GM23338 (cell line): ENCODE measurements at regions not wholly inside any gene's neighbourhood (a gene's known extent, or its start where the extent isn't known, plus 50 kb on each side); places are given as distances from the start of the nearest gene placed in this dataset.

Experiments
- ATAC-seq: fragments of 200-7000 bp; cut with Tn5 transposase; 3 replicates; pipeline ENCODE4 v1.9.1; 2020
- DNase-seq: peaks from one replicate; pipeline ENCODE4 v3.0.0-alpha.2; 2015; ENCODE audit warnings: low spot score
- H2AFZ ChIP-seq: fragments of 200-600 bp; sonication (generic); 2 replicates; pipeline ENCODE4 v1.8.0; 2016; ENCODE audit warnings: antibody characterized with exemption, mild to moderate bottlenecking, moderate library complexity
- H3F3A ChIP-seq: fragments of 200-600 bp; sonication (generic); replicated peaks from 2 replicates; pipeline ENCODE4 v1.8.0; 2017; ENCODE audit warnings: antibody characterized with exemption, mixed run types, low read depth
- H3K27ac ChIP-seq: fragments of 200-600 bp; sonication (generic); 2 replicates; pipeline ENCODE4 v1.6.1; 2016; ENCODE audit warnings: low read depth
- H3K27me3 ChIP-seq: fragments of 200-600 bp; sonication (generic); 2 replicates; pipeline ENCODE4 v1.8.0; 2016; ENCODE audit warnings: mild to moderate bottlenecking, mixed run types, moderate library complexity; ENCODE audit not compliant: insufficient read depth
- H3K36me3 ChIP-seq: fragments of 200-600 bp; sonication (generic); 2 replicates; pipeline ENCODE4 v1.8.0; 2016; ENCODE audit warnings: mild to moderate bottlenecking; ENCODE audit not compliant: insufficient read depth
- H3K4me1 ChIP-seq: fragments of 200-600 bp; sonication (generic); 2 replicates; pipeline ENCODE4 v1.8.0; 2016; ENCODE audit warnings: mild to moderate bottlenecking, moderate library complexity; ENCODE audit not compliant: insufficient read depth
- H3K4me2 ChIP-seq: fragments of 200-600 bp; sonication (generic); 2 replicates; pipeline ENCODE4 v1.7.1; 2017; ENCODE audit warnings: mixed run types
- H3K4me3 ChIP-seq: fragments of 200-600 bp; sonication (generic); 2 replicates; pipeline ENCODE4 v1.6.1; 2016; ENCODE audit warnings: mixed run types
- H3K79me2 ChIP-seq: fragments of 200-600 bp; sonication (generic); replicated peaks from 2 replicates; pipeline ENCODE4 v1.8.0; 2017; ENCODE audit warnings: mild to moderate bottlenecking; ENCODE audit not compliant: insufficient read depth
- H3K9me2 ChIP-seq: fragments of 200-600 bp; sonication (generic); 2 replicates; pipeline ENCODE4 v1.8.0; 2017; ENCODE audit not compliant: insufficient read depth
- H4K20me1 ChIP-seq: fragments of 200-600 bp; sonication (generic); replicated peaks from 2 replicates; pipeline ENCODE4 v1.8.0; 2017; ENCODE audit warnings: mild to moderate bottlenecking; ENCODE audit not compliant: insufficient read depth
- H3K27ac Mint-ChIP-seq: 2 replicates; pipeline ENCODE4 v1.8.0; 2020; ENCODE audit warnings: inconsistent platforms, mild to moderate bottlenecking, moderate library complexity, mixed read lengths
- H3K27me3 Mint-ChIP-seq: 3 replicates; pipeline ENCODE4 v1.8.0; 2022; ENCODE audit warnings: low read depth, mild to moderate bottlenecking, moderate library complexity, mixed read lengths, inconsistent platforms; ENCODE audit not compliant: insufficient read depth, poor library complexity
- H3K36me3 Mint-ChIP-seq: 3 replicates; pipeline ENCODE4 v1.8.0; 2021; ENCODE audit warnings: low read depth, mild to moderate bottlenecking, inconsistent platforms, moderate library complexity, mixed read lengths
- H3K4me1 Mint-ChIP-seq: 3 replicates; pipeline ENCODE4 v1.8.0; 2020; ENCODE audit warnings: mild to moderate bottlenecking, inconsistent platforms, mixed read lengths
- H3K4me3 Mint-ChIP-seq: 3 replicates; pipeline ENCODE4 v1.8.0; 2021; ENCODE audit warnings: moderate library complexity, mild to moderate bottlenecking, inconsistent platforms, mixed read lengths
- H3K9me3 Mint-ChIP-seq: 3 replicates; pipeline ENCODE4 v1.8.0; 2020; ENCODE audit warnings: moderate library complexity, mild to moderate bottlenecking, inconsistent platforms, mixed read lengths
- CREB1 ChIP-seq: fragments of 250-450 bp; sonication (Bioruptor Pico); IDR thresholded peaks from 2 replicates; pipeline ENCODE4 v1.5.0; 2020; ENCODE audit warnings: low read depth, mild to moderate bottlenecking, moderate library complexity
- CTCF ChIP-seq, 2 experiments: fragments of 200-600 bp in 1 of 2; sonication (generic) in 1 of 2; conservative IDR thresholded peaks; 2 replicates each; pipeline versions ENCODE4 v1.5.1 to v1.6.1; 2016 to 2017; ENCODE audit warnings: antibody characterized with exemption in 2 of 2, low read depth in 2 of 2, mild to moderate bottlenecking in 2 of 2, moderate library complexity in 1 of 2
- JUNB ChIP-seq: IDR thresholded peaks from one replicate; pipeline ENCODE4 v1.6.1; 2016; ENCODE audit warnings: antibody characterized with exemption; ENCODE audit not compliant: unreplicated experiment
- NANOG ChIP-seq: IDR thresholded peaks from 2 replicates; pipeline ENCODE4 v1.6.1; 2016; ENCODE audit warnings: antibody characterized with exemption, borderline replicate concordance
- STAT1 ChIP-seq: IDR thresholded peaks from one replicate; pipeline ENCODE4 v1.6.1; 2016; ENCODE audit warnings: antibody characterized with exemption; ENCODE audit not compliant: unreplicated experiment
- ZNF114 ChIP-seq: fragments of 250-450 bp; sonication (Bioruptor Pico); IDR thresholded peaks from 2 replicates; pipeline ENCODE4 v1.5.0; 2020; ENCODE audit warnings: mild to moderate bottlenecking, moderate library complexity
- ZNF331 ChIP-seq: fragments of 250-450 bp; sonication (Bioruptor Pico); IDR thresholded peaks from 2 replicates; pipeline ENCODE4 v1.5.0; 2020; ENCODE audit warnings: low read depth, mild to moderate bottlenecking, moderate library complexity
- TF ChIP-seq, protein P1 (sequence below): fragments of 250-450 bp; sonication (Bioruptor Pico); IDR thresholded peaks from 2 replicates; pipeline ENCODE4 v1.5.0; 2020; ENCODE audit warnings: mild to moderate bottlenecking, moderate library complexity

DNA sequence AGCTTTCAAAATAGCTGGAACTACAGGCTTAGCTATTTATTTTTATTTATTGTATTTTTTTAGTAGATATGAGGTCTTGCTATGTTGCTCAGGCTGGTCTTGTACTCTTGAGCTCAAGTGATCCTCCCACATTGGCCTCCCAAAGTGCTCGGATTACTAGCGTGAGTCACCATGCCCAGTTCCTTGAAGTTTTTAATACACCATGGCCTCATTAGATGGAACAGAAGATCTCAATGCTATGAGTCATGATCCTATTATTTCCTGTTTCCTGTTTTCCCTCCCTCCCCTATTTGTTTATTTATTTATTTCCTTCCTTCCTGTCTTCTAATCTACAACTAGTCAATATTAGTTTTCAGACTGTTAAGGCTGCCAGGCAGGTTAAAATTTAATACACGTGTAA lies 309.0 kb downstream of the CMPK2 start:
- peak overlapping the region; percentile 45; the same call in 1 of the 2 replicates for H3K4me2 ChIP-seq
- H3K27me3 ChIP-seq = no peaks in the 10 kb centered on the region
- Mint-ChIP-seq H3K9me3 (peaks cover 53% of the 10 kb centered on the region), H3K27me3 (peaks cover 3% of the 10 kb centered on the region), H3K4me1 (peaks cover 5% of the 10 kb centered on the region), H3K27ac (no peak overlapping the region), H3K36me3 (no peaks in the 10 kb centered on the region), H3K4me3 (no peak overlapping the region)
- H3K4me1 ChIP-seq = peaks cover 8% of the 10 kb centered on the region; the same call in 1 of the 2 replicates
- no peak overlapping the region for H3K27ac ChIP-seq
- ATAC-seq = no peak
- H3K4me3 ChIP-seq = no peak overlapping the region
- H2AFZ ChIP-seq = no peak overlapping the region
- no peak for DNase-seq
- no peaks in the 10 kb centered on the region for H3K36me3 ChIP-seq
- no peaks in the 10 kb centered on the region for H3K79me2 ChIP-seq
- no peaks in the 10 kb centered on the region for H3F3A ChIP-seq
- peaks cover 16% of the 10 kb centered on the region; the same call in 1 of the 2 replicates for H3K9me2 ChIP-seq
- no peaks in the 10 kb centered on the region for H4K20me1 ChIP-seq
- no peak for TF ChIP-seq CREB1 (CRISPR knock-in tag)

DNA sequence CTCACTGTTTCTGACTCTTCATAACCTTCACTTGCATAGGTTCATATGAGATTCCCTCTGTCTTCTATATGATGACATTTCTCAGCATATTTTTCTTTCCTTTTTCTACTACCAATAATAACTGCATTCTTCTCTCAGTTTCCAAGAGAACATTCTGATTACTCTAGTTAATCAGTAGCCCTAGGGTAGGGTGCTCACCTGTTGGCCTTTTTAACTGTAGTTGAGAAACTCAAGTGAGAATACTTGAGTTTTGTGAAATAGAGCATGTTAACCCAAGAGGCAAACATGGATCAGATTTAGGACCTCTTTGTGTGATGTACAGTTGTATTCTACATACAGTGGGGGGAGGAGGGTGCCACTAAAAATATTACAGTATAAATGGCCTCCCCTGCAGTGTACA lies 308.0 kb downstream of the CMPK2 start:
- Histone ChIP-seq H3K27me3 (no peaks in the 10 kb centered on the region), H4K20me1 (no peaks in the 10 kb centered on the region), H3K4me3 (no peak overlapping the region), H3K36me3 (no peaks in the 10 kb centered on the region), H3K4me2 (no peak overlapping the region), H3F3A (no peaks in the 10 kb centered on the region), H3K9me2 (peaks cover 6% of the 10 kb centered on the region; the same call in 1 of the 2 replicates), H3K4me1 (peaks cover 8% of the 10 kb centered on the region; the same call in 1 of the 2 replicates), H3K79me2 (no peaks in the 10 kb centered on the region), H2AFZ (no peak overlapping the region), H3K27ac (no peak overlapping the region)
- no peak for TF ChIP-seq NANOG
- TF ChIP-seq STAT1 = no peak
- TF ChIP-seq JUNB = no peak
- no peak for TF ChIP-seq ZNF114 (CRISPR knock-in tag)
- TF ChIP-seq ZNF331 (CRISPR knock-in tag) = no peak
- TF ChIP-seq, protein P1, sequence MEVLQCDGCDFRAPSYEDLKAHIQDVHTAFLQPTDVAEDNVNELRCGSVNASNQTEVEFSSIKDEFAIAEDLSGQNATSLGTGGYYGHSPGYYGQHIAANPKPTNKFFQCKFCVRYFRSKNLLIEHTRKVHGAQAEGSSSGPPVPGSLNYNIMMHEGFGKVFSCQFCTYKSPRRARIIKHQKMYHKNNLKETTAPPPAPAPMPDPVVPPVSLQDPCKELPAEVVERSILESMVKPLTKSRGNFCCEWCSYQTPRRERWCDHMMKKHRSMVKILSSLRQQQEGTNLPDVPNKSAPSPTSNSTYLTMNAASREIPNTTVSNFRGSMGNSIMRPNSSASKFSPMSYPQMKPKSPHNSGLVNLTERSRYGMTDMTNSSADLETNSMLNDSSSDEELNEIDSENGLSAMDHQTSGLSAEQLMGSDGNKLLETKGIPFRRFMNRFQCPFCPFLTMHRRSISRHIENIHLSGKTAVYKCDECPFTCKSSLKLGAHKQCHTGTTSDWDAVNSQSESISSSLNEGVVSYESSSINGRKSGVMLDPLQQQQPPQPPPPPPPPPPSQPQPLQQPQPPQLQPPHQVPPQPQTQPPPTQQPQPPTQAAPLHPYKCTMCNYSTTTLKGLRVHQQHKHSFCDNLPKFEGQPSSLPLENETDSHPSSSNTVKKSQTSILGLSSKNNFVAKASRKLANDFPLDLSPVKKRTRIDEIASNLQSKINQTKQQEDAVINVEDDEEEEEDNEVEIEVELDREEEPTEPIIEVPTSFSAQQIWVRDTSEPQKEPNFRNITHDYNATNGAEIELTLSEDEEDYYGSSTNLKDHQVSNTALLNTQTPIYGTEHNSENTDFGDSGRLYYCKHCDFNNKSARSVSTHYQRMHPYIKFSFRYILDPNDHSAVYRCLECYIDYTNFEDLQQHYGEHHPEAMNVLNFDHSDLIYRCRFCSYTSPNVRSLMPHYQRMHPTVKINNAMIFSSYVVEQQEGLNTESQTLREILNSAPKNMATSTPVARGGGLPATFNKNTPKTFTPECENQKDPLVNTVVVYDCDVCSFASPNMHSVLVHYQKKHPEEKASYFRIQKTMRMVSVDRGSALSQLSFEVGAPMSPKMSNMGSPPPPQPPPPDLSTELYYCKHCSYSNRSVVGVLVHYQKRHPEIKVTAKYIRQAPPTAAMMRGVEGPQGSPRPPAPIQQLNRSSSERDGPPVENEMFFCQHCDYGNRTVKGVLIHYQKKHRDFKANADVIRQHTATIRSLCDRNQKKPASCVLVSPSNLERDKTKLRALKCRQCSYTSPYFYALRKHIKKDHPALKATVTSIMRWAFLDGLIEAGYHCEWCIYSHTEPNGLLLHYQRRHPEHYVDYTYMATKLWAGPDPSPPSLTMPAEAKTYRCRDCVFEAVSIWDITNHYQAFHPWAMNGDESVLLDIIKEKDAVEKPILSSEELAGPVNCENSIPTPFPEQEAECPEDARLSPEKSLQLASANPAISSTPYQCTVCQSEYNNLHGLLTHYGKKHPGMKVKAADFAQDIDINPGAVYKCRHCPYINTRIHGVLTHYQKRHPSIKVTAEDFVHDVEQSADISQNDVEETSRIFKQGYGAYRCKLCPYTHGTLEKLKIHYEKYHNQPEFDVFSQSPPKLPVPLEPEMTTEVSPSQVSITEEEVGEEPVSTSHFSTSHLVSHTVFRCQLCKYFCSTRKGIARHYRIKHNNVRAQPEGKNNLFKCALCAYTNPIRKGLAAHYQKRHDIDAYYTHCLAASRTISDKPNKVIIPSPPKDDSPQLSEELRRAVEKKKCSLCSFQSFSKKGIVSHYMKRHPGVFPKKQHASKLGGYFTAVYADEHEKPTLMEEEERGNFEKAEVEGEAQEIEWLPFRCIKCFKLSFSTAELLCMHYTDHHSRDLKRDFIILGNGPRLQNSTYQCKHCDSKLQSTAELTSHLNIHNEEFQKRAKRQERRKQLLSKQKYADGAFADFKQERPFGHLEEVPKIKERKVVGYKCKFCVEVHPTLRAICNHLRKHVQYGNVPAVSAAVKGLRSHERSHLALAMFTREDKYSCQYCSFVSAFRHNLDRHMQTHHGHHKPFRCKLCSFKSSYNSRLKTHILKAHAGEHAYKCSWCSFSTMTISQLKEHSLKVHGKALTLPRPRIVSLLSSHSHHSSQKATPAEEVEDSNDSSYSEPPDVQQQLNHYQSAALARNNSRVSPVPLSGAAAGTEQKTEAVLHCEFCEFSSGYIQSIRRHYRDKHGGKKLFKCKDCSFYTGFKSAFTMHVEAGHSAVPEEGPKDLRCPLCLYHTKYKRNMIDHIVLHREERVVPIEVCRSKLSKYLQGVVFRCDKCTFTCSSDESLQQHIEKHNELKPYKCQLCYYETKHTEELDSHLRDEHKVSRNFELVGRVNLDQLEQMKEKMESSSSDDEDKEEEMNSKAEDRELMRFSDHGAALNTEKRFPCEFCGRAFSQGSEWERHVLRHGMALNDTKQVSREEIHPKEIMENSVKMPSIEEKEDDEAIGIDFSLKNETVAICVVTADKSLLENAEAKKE (CRISPR knock-in tag) = no peak
- no peak for TF ChIP-seq CTCF (conservative IDR thresholded peaks at IDR 0.05; ENCODE audit: low read depth in 2 of 2)
- peaks cover 46% of the 10 kb centered on the region for H3K9me3 Mint-ChIP-seq
- no peak overlapping the region for H3K27ac Mint-ChIP-seq
- H3K27me3 Mint-ChIP-seq = no peaks in the 10 kb centered on the region
- no peaks in the 10 kb centered on the region for H3K36me3 Mint-ChIP-seq
- DNase-seq (no peak), ATAC-seq (no peak)
- no peak overlapping the region for H3K4me3 Mint-ChIP-seq
- H3K4me1 Mint-ChIP-seq = peaks cover 5% of the 10 kb centered on the region
